Fibroblast of pulmonary artery (primary cell): ENCODE measurements at regions not wholly inside any gene's neighbourhood (a gene's known extent, or its start where the extent isn't known, plus 50 kb on each side); places are given as distances from the start of the nearest gene placed in this dataset.

Experiments
- DNase-seq: peaks from one replicate; pipeline ENCODE4 v3.0.0-alpha.2; 2010; ENCODE audit warnings: low read depth
- H3K4me3 ChIP-seq: replicated peaks from 2 replicates; pipeline ENCODE4 v1.5.1; 2011; ENCODE audit warnings: low read depth, mild to moderate bottlenecking, control low read depth, low read length, moderate library complexity
- TF ChIP-seq, protein P1 (sequence below): IDR thresholded peaks from 2 replicates; pipeline ENCODE4 v1.5.1; 2011; ENCODE audit warnings: mild to moderate bottlenecking, control low read depth, low read length, inconsistent platforms; ENCODE audit errors: missing control alignments

DNA sequence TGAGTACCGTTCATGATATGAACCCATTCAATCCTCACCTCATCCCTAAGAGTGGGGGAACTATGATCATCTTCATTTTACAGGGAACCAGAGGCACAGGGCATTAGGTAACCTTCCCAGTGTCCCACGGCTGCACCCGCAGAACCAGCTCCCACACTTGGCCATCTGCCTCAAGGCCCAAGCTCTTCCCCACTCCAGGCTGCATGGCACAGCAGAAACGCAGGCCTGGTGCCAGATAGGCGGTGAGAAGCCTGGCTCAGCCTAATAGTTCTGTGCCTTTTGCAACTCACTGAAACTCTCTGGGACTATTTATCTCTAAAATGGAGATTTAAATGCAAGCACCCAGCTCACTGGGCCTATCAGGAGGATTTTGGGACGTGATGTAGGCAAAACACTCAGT, 90.8 kb upstream of the ZNF618 start:
- no peak for DNase-seq
- TF ChIP-seq, protein P1, sequence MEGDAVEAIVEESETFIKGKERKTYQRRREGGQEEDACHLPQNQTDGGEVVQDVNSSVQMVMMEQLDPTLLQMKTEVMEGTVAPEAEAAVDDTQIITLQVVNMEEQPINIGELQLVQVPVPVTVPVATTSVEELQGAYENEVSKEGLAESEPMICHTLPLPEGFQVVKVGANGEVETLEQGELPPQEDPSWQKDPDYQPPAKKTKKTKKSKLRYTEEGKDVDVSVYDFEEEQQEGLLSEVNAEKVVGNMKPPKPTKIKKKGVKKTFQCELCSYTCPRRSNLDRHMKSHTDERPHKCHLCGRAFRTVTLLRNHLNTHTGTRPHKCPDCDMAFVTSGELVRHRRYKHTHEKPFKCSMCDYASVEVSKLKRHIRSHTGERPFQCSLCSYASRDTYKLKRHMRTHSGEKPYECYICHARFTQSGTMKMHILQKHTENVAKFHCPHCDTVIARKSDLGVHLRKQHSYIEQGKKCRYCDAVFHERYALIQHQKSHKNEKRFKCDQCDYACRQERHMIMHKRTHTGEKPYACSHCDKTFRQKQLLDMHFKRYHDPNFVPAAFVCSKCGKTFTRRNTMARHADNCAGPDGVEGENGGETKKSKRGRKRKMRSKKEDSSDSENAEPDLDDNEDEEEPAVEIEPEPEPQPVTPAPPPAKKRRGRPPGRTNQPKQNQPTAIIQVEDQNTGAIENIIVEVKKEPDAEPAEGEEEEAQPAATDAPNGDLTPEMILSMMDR: no peak
- no peak overlapping the region for H3K4me3 ChIP-seq

DNA sequence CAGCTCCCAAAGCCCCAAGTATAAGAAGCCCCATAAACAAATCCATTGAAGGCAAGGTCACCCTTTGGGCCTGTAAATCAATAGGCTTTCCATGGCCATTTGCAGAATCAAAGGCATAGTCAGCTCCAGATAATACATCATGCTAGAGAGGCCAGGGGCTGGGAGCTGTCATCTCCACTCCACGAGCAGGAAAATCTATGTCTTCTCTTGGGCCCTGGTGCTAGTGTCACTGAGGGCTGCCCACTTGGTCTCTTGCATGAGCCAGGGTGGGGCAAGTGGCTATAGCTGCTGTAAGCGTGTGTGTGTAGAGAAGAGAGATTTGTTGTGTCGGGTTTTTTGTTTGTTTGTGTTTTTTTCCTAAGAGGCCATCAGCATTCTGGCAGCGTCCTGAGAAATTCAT, 90.0 kb upstream of the ZNF618 start:
- TF ChIP-seq, protein P1: no peak
- no peak for DNase-seq
- H3K4me3 ChIP-seq: no peak overlapping the region

DNA sequence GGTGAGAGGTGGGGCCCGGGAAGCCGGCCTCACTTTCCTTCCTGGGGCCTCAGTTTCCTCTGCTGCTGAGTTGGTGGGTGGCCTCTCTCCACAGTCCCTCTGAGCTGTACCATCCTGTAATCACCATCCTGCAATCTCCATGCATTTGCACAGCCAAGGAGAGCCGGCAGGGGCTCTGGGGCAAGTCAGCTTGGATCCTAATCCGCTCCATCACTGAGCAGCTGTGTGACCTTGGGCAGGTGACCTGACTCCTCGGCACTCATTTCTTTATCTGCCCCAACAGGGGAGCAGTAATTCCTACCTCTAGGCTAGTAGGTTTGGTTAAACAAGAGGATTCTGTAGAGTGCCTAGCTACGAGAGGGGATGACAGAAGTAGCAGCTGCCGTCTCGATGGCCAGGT, 88.2 kb upstream of the ZNF618 start:
- no peak for DNase-seq
- TF ChIP-seq, protein P1: no peak
- H3K4me3 ChIP-seq: no peak overlapping the region

DNA sequence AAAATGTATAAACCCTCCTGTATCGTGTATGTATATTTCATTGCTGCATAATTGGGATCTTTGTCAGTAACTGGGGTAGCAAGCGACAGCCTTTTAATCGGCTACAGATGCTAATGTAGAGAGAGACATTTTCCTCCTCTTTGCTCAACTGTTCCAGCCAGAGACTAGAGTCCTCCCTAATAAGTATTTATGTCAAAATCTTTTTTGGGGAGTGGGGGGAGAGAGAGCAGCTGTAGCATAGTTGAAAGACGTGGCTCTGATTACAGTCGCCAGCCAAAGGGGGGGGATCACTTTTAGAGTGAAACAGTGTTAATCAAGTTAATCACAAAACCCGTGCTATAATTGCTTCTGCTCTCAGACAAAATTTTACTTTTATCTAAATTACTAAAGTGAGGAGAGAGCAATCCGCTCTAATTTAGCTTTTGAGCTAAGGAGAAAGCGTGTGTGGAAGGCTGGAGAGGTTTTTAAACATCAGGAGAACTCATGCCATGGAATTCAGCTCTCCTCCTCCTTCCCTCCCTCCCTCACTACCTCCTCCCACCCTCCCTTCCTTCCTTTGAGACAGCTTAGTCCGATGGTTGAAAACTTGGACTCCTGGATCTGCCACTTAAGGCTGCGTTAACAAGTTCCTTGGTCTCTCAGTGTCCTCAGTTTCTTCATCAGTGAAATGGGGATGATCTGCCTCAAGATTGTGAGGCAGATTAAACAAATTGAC, 87.3 kb upstream of the ZNF618 start:
- no peak for DNase-seq
- H3K4me3 ChIP-seq: no peak overlapping the region
- TF ChIP-seq, protein P1: no peak

DNA sequence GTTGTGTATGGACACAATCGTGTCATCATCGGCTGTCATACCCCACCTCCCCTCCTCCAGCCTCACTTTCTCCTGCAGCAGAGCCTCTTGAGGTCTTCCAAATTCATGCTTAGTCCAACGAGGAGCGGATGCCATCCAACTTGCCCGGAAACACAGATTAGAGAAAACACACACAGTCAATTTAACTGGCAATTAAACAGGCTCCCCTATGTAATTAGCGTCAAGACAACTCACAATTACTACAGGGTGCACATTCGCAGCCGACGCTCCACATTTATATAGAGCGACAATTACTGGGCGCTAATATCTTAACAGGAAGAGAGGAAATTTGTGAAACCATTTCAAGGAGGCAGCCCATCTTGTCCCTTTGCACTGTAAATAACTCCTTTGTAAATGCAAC, 86.0 kb upstream of the ZNF618 start:
- no peak overlapping the region for H3K4me3 ChIP-seq
- DNase-seq: no peak
- TF ChIP-seq, protein P1: no peak

DNA sequence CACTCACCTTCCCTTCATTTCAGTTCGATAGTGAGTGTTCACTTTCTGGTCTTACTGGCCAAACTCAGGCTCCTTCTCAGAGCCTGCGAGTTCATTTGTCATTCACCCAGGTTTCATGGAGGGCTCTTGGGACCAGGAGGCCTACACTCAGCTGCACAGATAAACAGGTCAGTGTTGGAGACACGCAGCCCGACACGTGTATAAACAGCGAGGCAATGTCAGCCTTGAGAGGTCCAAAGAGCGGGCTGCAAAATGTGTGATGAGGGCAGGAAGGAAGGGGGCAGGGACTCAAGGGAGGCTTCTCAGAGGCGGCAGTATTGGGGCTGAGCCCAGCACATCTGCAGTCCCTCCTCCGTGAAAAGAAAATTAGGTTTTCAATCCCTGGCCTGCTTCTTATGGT, 82.6 kb upstream of the ZNF618 start:
- TF ChIP-seq, protein P1: no peak
- no peak overlapping the region for H3K4me3 ChIP-seq
- no peak for DNase-seq

DNA sequence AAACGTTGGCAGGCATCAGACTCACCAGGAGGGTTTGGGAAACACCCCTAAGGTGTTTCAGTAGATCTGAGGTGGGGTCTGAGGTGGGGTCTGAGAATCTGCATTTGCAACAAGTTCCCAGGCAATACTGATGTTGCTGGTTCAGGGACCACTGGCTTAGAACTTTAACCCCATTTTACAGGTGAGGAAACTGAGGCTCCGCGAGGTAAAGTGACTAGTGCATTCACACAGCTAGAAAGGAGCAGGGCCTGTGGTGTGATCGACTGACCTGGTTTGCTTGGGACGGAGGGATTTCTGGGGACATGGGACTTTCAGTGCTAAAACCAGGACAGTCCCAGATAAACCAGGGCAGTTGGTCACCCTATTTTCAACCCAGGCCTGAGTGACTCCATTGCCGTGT, 81.4 kb upstream of the ZNF618 start:
- H3K4me3 ChIP-seq: no peak overlapping the region
- DNase-seq: no peak
- TF ChIP-seq, protein P1: no peak
